WTC11 (cell line): ENCODE measurements at regions not wholly inside any gene's neighbourhood (a gene's known extent, or its start where the extent isn't known, plus 50 kb on each side); places are given as distances from the start of the nearest gene placed in this dataset.

Source experiments
- ATAC-seq: fragments of 200-7000 bp; cut with Tn5 transposase; 2 replicates; pipeline ENCODE4 v1.10.0; 2021; ENCODE audit warnings: mild to moderate bottlenecking, moderate library complexity
- CTCF ChIA-PET: fragments of 300-600 bp; sonication (Branson Sonifier 250); formaldehyde crosslinking; loops from one replicate; lab custom pipeline; 2021; ENCODE audit warnings: antibody characterized with exemption; lab: Charles Lee
- POLR2A ChIA-PET: fragments of 350-600 bp; sonication (Branson Sonifier 250); formaldehyde crosslinking; loops from one replicate; lab custom pipeline; 2021; ENCODE audit warnings: antibody characterized with exemption; lab: Charles Lee
- DNase-seq: peaks from one replicate; pipeline ENCODE4 v3.0.0; 2021; ENCODE audit warnings: low spot score
- H3K27ac Mint-ChIP-seq: 2 replicates; pipeline ENCODE4 v1.8.0; 2021; ENCODE audit warnings: mixed read lengths
- H3K27me3 Mint-ChIP-seq: 2 replicates; pipeline ENCODE4 v1.8.0; 2021; ENCODE audit warnings: low read depth, mild to moderate bottlenecking, moderate library complexity, mixed read lengths
- H3K36me3 Mint-ChIP-seq: 2 replicates; pipeline ENCODE4 v1.8.0; 2021; ENCODE audit warnings: mixed read lengths
- H3K4me1 Mint-ChIP-seq: 2 replicates; pipeline ENCODE4 v1.8.0; 2022; ENCODE audit warnings: mixed read lengths
- H3K4me3 Mint-ChIP-seq: 2 replicates; pipeline ENCODE4 v1.8.0; 2021; ENCODE audit warnings: mild to moderate bottlenecking, moderate library complexity, mixed read lengths
- H3K9me3 Mint-ChIP-seq: 2 replicates; pipeline ENCODE4 v1.8.0; 2021; ENCODE audit warnings: mixed read lengths
- CDX4 ChIP-seq: fragments of 250-450 bp; sonication (Bioruptor Pico); IDR thresholded peaks from 2 replicates; pipeline ENCODE4 v1.9.0; 2021; ENCODE audit warnings: moderate library complexity, mild to moderate bottlenecking, inconsistent platforms, borderline replicate concordance
- CTCF ChIP-seq: fragments of 200-600 bp; IDR thresholded peaks from 2 replicates; pipeline ENCODE4 v1.8.0; 2022; ENCODE audit warnings: antibody characterized with exemption
- E2F1 ChIP-seq: sonication (generic); formaldehyde crosslinking; IDR thresholded peaks from 2 replicates; pipeline ENCODE4 v1.8.0; 2022; ENCODE audit warnings: mild to moderate bottlenecking, missing genetic modification reagents
- EMX1 ChIP-seq: fragments of 250-450 bp; sonication (Bioruptor Pico); IDR thresholded peaks from 2 replicates; pipeline ENCODE4 v1.8.0; 2021; ENCODE audit warnings: mild to moderate bottlenecking
- HMGXB4 ChIP-seq: sonication (generic); formaldehyde crosslinking; IDR thresholded peaks from 2 replicates; pipeline ENCODE4 v1.8.1; 2023; ENCODE audit warnings: mild to moderate bottlenecking, moderate library complexity, missing genetic modification reagents
- IRF2 ChIP-seq: sonication (generic); formaldehyde crosslinking; IDR thresholded peaks from 2 replicates; pipeline ENCODE4 v1.8.0; 2022; ENCODE audit warnings: low read depth, missing genetic modification reagents, borderline replicate concordance
- JAZF1 ChIP-seq: fragments of 250-450 bp; sonication (Bioruptor Pico); IDR thresholded peaks from 2 replicates; pipeline ENCODE4 v1.9.0; 2021; ENCODE audit warnings: moderate library complexity, mild to moderate bottlenecking, inconsistent platforms
- MLX ChIP-seq: sonication (generic); formaldehyde crosslinking; IDR thresholded peaks from 2 replicates; pipeline ENCODE4 v1.8.1; 2023; ENCODE audit warnings: mild to moderate bottlenecking, missing genetic modification reagents, moderate library complexity
- NFATC4 ChIP-seq: fragments of 250-450 bp; sonication (Bioruptor Pico); IDR thresholded peaks from 2 replicates; pipeline ENCODE4 v1.9.0; 2021; ENCODE audit warnings: mild to moderate bottlenecking
- NFE2L1 ChIP-seq: sonication (generic); formaldehyde crosslinking; IDR thresholded peaks from 2 replicates; pipeline ENCODE4 v1.8.1; 2023; ENCODE audit warnings: missing genetic modification reagents
- NFYB ChIP-seq: sonication (generic); formaldehyde crosslinking; conservative IDR thresholded peaks from 2 replicates; pipeline ENCODE4 v1.8.0; 2022; ENCODE audit warnings: low read depth, missing genetic modification reagents
- NR2C2 ChIP-seq: sonication (generic); formaldehyde crosslinking; IDR thresholded peaks from 2 replicates; pipeline ENCODE4 v1.8.0; 2022; ENCODE audit warnings: mild to moderate bottlenecking, missing genetic modification reagents
- PRDM15 ChIP-seq: sonication (generic); formaldehyde crosslinking; IDR thresholded peaks from 2 replicates; pipeline ENCODE4 v1.8.0; 2022; ENCODE audit warnings: missing genetic modification reagents
- PREB ChIP-seq: sonication (generic); formaldehyde crosslinking; IDR thresholded peaks from 2 replicates; pipeline ENCODE4 v1.8.1; 2022; ENCODE audit warnings: mild to moderate bottlenecking, missing genetic modification reagents, moderate library complexity, borderline replicate concordance
- RORB ChIP-seq: fragments of 250-450 bp; sonication (Bioruptor Pico); IDR thresholded peaks from 2 replicates; pipeline ENCODE4 v1.9.0; 2021; ENCODE audit warnings: mild to moderate bottlenecking
- SP1 ChIP-seq: sonication (generic); formaldehyde crosslinking; conservative IDR thresholded peaks from 2 replicates; pipeline ENCODE4 v1.8.1; 2022; ENCODE audit warnings: missing genetic modification reagents
- TEAD1 ChIP-seq: sonication (generic); formaldehyde crosslinking; IDR thresholded peaks from 2 replicates; pipeline ENCODE4 v1.8.0; 2022; ENCODE audit warnings: mild to moderate bottlenecking, missing genetic modification reagents
- ZNF121 ChIP-seq: sonication (generic); formaldehyde crosslinking; IDR thresholded peaks from 2 replicates; pipeline ENCODE4 v1.8.0; 2023; ENCODE audit warnings: missing genetic modification reagents
- ZNF232 ChIP-seq: sonication (generic); formaldehyde crosslinking; IDR thresholded peaks from 2 replicates; pipeline ENCODE4 v1.8.0; 2022; ENCODE audit warnings: mild to moderate bottlenecking, missing genetic modification reagents
- ZNF512 ChIP-seq: sonication (generic); formaldehyde crosslinking; IDR thresholded peaks from 2 replicates; pipeline ENCODE4 v1.8.1; 2022; ENCODE audit warnings: missing genetic modification reagents, borderline replicate concordance

- ATAC-seq (no peak), DNase-seq (no peak)
- ChIA-PET CTCF (no interaction called here), POLR2A (no interaction called here)
- H3K36me3 Mint-ChIP-seq = peaks cover 56% of the 10 kb centered on the region
- peaks cover 80% of the 10 kb centered on the region for H3K9me3 Mint-ChIP-seq
- no peak overlapping the region for H3K4me3 Mint-ChIP-seq
- H3K27me3 Mint-ChIP-seq = peaks cover 3% of the 10 kb centered on the region; the same call in 1 of the 2 replicates
- no peak for TF ChIP-seq NFATC4 (CRISPR knock-in tag)
- no peak for TF ChIP-seq NFYB (CRISPR knock-in tag)
- no peak for TF ChIP-seq TEAD1
- no peak for TF ChIP-seq RORB (CRISPR knock-in tag)
- TF ChIP-seq PREB (CRISPR knock-in tag) = no peak
- TF ChIP-seq IRF2 = no peak
- TF ChIP-seq EMX1 (CRISPR knock-in tag) = no peak
- TF ChIP-seq NFE2L1 (CRISPR knock-in tag) = no peak
- no peak for TF ChIP-seq NR2C2 (CRISPR knock-in tag)
- TF ChIP-seq MLX = no peak
- no peak for TF ChIP-seq E2F1
- TF ChIP-seq CDX4 (CRISPR knock-in tag) = no peak
- TF ChIP-seq JAZF1 = no peak
- no peak for TF ChIP-seq ZNF512 (CRISPR knock-in tag)
- no peak for TF ChIP-seq CTCF
- no peak for TF ChIP-seq SP1 (CRISPR knock-in tag)
- TF ChIP-seq ZNF121 (CRISPR knock-in tag) = no peak
- TF ChIP-seq HMGXB4 (CRISPR knock-in tag) = no peak
- TF ChIP-seq ZNF232 (CRISPR knock-in tag) = no peak
- no peak for TF ChIP-seq PRDM15 (CRISPR knock-in tag)
- no peaks in the 10 kb centered on the region for H3K4me1 Mint-ChIP-seq
- no peak overlapping the region for H3K27ac Mint-ChIP-seq
These were observed 306.9 kb upstream of the CA10 start for GRCh38 chr17:52465407-52465806.
